ENCODE measurements at regions not wholly inside any gene's neighbourhood (a gene's known extent, or its start where the extent isn't known, plus 50 kb on each side); places are given as distances from the start of the nearest gene placed in this dataset.
A peak's percentile ranks its signal among the peaks of the same experiment; 100 is the strongest.

GRCh38 chr5:164052536-164053093 is 547.2 kb downstream of the MAT2B start:
- DNase-seq (ENCODE audit: low read depth in 1 of 2, low spot score in 1 of 2) = peak in 1 of 2 donors; percentile 36
- Histone ChIP-seq H3K4me3 (no peak overlapping the region), H3K9me3 (ENCODE audit: low read depth) (no peaks in the 10 kb centered on the region), H3K27me3 (no peaks in the 10 kb centered on the region), H3K27ac (no peak overlapping the region), H3K36me3 (no peaks in the 10 kb centered on the region), H3K4me1 (ENCODE audit: low read depth) (no peaks in the 10 kb centered on the region)
- no peak for TF ChIP-seq CTCF (IDR thresholded peaks at IDR 0.05; ENCODE audit: low read depth, low read length)

DNA sequence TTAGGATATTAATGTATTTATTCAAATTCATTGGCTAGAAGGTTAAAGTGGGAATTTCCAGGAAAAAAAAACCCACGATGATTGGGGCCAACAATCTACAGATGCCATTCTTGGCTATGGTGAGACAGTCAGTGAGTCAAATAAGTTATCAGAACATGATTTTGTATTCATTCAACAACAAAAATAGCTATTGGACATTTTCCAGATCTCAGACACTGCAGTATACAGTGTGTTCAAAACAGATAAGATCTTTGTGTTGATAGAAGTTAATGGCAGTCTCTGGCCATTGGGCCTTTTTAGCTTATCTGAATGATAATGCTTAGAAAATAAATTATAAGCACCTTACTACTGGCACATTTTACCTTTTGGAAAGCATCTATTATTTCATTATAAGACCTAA is 547.7 kb downstream of the MAT2B start:
- no peak for DNase-seq (ENCODE audit: low read depth in 1 of 2, low spot score in 1 of 2)
- Histone ChIP-seq H3K27me3 (no peaks in the 10 kb centered on the region), H3K4me1 (ENCODE audit: low read depth) (no peaks in the 10 kb centered on the region), H3K36me3 (no peaks in the 10 kb centered on the region), H3K9me3 (ENCODE audit: low read depth) (no peaks in the 10 kb centered on the region), H3K4me3 (no peak overlapping the region), H3K27ac (no peak overlapping the region)
- TF ChIP-seq CTCF (IDR thresholded peaks at IDR 0.05; ENCODE audit: low read depth, low read length) = no peak

GRCh38 chr5:164054461-164054860 is 549.0 kb downstream of the MAT2B start:
- Histone ChIP-seq H3K27ac (no peak overlapping the region), H3K4me3 (no peak overlapping the region), H3K27me3 (no peaks in the 10 kb centered on the region), H3K4me1 (ENCODE audit: low read depth) (no peaks in the 10 kb centered on the region), H3K36me3 (no peaks in the 10 kb centered on the region), H3K9me3 (ENCODE audit: low read depth) (no peaks in the 10 kb centered on the region)
- no peak for DNase-seq (ENCODE audit: low read depth in 1 of 2, low spot score in 1 of 2)
- no peak for TF ChIP-seq CTCF (IDR thresholded peaks at IDR 0.05; ENCODE audit: low read depth, low read length)

DNA sequence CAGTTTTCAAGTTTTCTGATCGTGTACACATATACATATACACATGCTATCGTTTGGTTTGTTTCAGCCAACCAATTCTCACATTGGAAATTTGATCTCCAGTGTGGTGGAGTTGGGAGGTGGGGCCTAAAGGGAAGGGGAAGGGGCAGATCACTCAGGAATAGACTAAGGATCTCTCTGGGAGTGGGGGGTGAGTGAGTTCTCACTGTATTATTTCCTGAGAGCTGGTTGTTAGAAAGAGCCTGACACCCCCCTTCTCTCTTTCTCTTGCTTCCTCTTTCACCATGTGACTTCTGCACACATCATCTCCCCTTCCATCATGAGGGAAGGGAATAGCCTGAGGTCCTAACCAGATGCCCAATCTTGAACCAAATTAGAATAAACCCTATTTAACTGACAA is 551.7 kb downstream of the MAT2B start:
- no peak for DNase-seq (ENCODE audit: low read depth in 1 of 2, low spot score in 1 of 2)
- Histone ChIP-seq H3K27ac (no peak overlapping the region), H3K4me1 (ENCODE audit: low read depth) (no peaks in the 10 kb centered on the region), H3K36me3 (no peaks in the 10 kb centered on the region), H3K27me3 (no peaks in the 10 kb centered on the region), H3K4me3 (no peak overlapping the region), H3K9me3 (ENCODE audit: low read depth) (no peaks in the 10 kb centered on the region)
- no peak for TF ChIP-seq CTCF (IDR thresholded peaks at IDR 0.05; ENCODE audit: low read depth, low read length)

DNA sequence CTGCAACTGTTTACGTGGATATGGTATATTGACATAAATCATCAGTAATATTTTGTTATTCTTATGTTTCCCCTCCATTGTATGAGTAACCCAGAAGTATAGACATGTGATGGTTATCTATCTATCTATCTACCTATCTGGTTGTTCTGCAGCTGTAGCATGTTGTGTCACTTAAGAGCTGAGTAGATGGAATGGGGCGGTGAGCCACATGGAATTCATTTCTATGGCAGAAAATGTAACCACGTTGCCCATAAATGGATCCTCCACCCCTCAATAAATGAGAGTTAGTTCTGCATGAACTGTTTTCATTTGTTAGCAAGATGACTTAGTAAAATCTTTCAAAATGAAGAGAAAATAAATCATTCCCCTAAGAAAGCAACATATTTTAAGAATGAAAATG is 553.2 kb downstream of the MAT2B start:
- no peak for TF ChIP-seq CTCF (IDR thresholded peaks at IDR 0.05; ENCODE audit: low read depth, low read length)
- no peaks in the 10 kb centered on the region for H3K27me3 ChIP-seq
- no peaks in the 10 kb centered on the region for H3K9me3 ChIP-seq (ENCODE audit: low read depth)
- H3K27ac ChIP-seq = no peak overlapping the region
- H3K4me3 ChIP-seq = no peak overlapping the region
- no peaks in the 10 kb centered on the region for H3K36me3 ChIP-seq
- H3K4me1 ChIP-seq (ENCODE audit: low read depth) = no peaks in the 10 kb centered on the region
- DNase-seq (ENCODE audit: low read depth in 1 of 2, low spot score in 1 of 2) = no peak

DNA sequence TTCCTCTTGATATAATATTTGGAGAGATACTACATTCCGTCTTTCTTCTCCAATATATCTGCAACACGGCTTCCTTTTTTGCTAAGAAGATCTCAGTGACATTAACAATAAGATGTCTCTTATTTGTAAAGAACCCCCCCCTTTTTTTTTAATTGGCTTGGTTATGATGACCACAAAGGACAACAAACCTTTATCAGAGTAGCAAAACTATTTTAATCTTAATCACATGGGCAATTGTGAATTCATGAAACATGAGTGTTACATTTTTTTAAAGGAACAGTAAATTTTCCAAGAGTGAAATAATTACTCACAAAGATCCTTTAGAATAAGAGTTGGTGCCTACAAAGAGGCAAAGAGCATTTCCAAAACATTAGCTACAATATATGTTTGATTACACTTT is 554.1 kb downstream of the MAT2B start:
- DNase-seq (ENCODE audit: low read depth in 1 of 2, low spot score in 1 of 2) = no peak
- no peak for TF ChIP-seq CTCF (IDR thresholded peaks at IDR 0.05; ENCODE audit: low read depth, low read length)
- Histone ChIP-seq H3K4me1 (ENCODE audit: low read depth) (no peaks in the 10 kb centered on the region), H3K9me3 (ENCODE audit: low read depth) (no peaks in the 10 kb centered on the region), H3K4me3 (no peak overlapping the region), H3K27ac (no peak overlapping the region), H3K36me3 (no peaks in the 10 kb centered on the region), H3K27me3 (no peaks in the 10 kb centered on the region)

All from cardiac muscle cell (in vitro differentiated cells and primary cell).